ENCODE measurements at regions not wholly inside any gene's neighbourhood (a gene's known extent, or its start where the extent isn't known, plus 50 kb on each side); places are given as distances from the start of the nearest gene placed in this dataset.

DNA sequence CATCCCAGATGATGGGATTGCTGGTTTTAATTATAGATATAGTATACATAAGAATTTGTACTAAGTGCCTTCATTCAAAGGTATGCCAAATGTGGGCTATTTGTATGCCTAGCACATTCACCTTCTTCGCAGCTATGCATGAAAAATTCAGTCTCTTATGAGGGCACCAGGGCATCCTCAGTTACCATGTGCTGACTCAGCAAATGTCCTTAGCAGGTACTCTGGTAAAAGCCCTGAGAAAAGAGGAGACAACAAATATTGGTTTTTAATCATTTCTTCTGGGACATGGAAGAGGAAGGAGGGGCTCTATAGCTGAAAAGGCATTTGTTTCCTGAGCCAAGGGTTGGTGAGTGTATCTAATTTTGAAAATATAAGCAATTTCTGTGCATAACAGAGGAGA is 258.1 kb upstream of the BMP2 start:
- no peak for TF ChIP-seq CEBPB (IDR thresholded peaks at IDR 0.05; ENCODE audit: borderline replicate concordance in 1 of 2, low read depth in 2 of 2, low read length in 2 of 2)
- TF ChIP-seq, protein P1, sequence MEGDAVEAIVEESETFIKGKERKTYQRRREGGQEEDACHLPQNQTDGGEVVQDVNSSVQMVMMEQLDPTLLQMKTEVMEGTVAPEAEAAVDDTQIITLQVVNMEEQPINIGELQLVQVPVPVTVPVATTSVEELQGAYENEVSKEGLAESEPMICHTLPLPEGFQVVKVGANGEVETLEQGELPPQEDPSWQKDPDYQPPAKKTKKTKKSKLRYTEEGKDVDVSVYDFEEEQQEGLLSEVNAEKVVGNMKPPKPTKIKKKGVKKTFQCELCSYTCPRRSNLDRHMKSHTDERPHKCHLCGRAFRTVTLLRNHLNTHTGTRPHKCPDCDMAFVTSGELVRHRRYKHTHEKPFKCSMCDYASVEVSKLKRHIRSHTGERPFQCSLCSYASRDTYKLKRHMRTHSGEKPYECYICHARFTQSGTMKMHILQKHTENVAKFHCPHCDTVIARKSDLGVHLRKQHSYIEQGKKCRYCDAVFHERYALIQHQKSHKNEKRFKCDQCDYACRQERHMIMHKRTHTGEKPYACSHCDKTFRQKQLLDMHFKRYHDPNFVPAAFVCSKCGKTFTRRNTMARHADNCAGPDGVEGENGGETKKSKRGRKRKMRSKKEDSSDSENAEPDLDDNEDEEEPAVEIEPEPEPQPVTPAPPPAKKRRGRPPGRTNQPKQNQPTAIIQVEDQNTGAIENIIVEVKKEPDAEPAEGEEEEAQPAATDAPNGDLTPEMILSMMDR (IDR thresholded peaks at IDR 0.05 in 2 of 3, conservative IDR thresholded peaks at IDR 0.05 in 1 of 3; ENCODE audit: control insufficient read depth in 2 of 3, extremely low read depth in 1 of 3, insufficient read depth in 1 of 3, low read depth in 3 of 3, low read length in 3 of 3): no peak
- no peak for TF ChIP-seq ASH2L (IDR thresholded peaks at IDR 0.05; ENCODE audit: borderline replicate concordance, low read depth)
- TF ChIP-seq NBN (IDR thresholded peaks at IDR 0.05): no peak
- no peak for TF ChIP-seq HCFC1 (IDR thresholded peaks at IDR 0.05; ENCODE audit: low read length)
- TF ChIP-seq POLR2A (IDR thresholded peaks at IDR 0.05; ENCODE audit: low read depth, low read length): no peak
- TF ChIP-seq ZBTB33 (IDR thresholded peaks at IDR 0.05): no peak
- no peak for TF ChIP-seq CHD2 (IDR thresholded peaks at IDR 0.05; ENCODE audit: borderline replicate concordance, low read depth, low read length)

Data from GM12878 (cell line).